ENCODE measurements at regions not wholly inside any gene's neighbourhood (a gene's known extent, or its start where the extent isn't known, plus 50 kb on each side); places are given as distances from the start of the nearest gene placed in this dataset.

DNA sequence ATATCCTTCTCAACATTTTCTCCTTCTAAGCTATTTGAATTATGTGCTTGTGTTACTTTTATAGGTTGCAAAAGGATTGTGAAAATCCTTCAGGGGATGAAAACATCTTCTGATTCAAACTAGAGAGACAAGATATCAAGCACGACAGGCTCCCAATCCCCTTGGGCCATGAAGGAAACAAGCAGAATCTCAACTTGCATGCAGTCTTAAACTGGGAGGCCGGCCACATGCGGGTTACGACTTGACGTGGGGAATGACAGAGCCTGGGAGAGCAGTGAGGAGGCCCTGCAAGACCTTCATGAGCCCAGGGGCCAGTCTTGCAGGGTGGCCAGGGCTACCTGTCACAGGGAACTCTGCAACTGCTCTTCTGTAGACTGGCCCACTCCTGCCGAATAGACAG, 94.4 kb downstream of the SCN11A start:
- no peak for TF ChIP-seq CTCF (IDR thresholded peaks at IDR 0.05; ENCODE audit: extremely low read depth in 1 of 2, insufficient read depth in 1 of 2, low read depth in 1 of 2, low read length in 2 of 2)
- no peak for TF ChIP-seq POLR2A (IDR thresholded peaks at IDR 0.05; ENCODE audit: low read depth, low read length)
- no peak for TF ChIP-seq GATA2 (IDR thresholded peaks at IDR 0.05; ENCODE audit: insufficient read depth, insufficient read length, low read depth, low read length)
